ENCODE measurements at regions not wholly inside any gene's neighbourhood (a gene's known extent, or its start where the extent isn't known, plus 50 kb on each side); places are given as distances from the start of the nearest gene placed in this dataset.
"Not testable (repeated sequence)": the region's sequence is repeated elsewhere in the genome, so short reads cannot be mapped to it uniquely, and the experiment has no call there.

- H3K79me1 ChIP-seq (replicated peaks; ENCODE audit: low read length, poor library complexity, severe bottlenecking); H2BK5ac ChIP-seq (ENCODE audit: low read depth, low read length, poor library complexity, severe bottlenecking); H3K27ac ChIP-seq (ENCODE audit: low read length, poor library complexity, severe bottlenecking); H2BK120ac ChIP-seq (ENCODE audit: low read depth, low read length); H2BK15ac ChIP-seq (ENCODE audit: low read depth, poor library complexity, severe bottlenecking); H2AK5ac ChIP-seq (ENCODE audit: low read length, severe bottlenecking); H3K9ac ChIP-seq (ENCODE audit: low read length); H3K36me3 ChIP-seq (ENCODE audit: control insufficient read depth in 1 of 2, insufficient read depth in 2 of 2, low read depth in 1 of 2, low read length in 2 of 2); H3K4ac ChIP-seq (ENCODE audit: low read depth in 1 of 2, low read length in 2 of 2); H2AFZ ChIP-seq (ENCODE audit: low read depth, low read length); H3K4me1 ChIP-seq (ENCODE audit: control insufficient read depth, insufficient read depth, low read depth, low read length); H3K18ac ChIP-seq (ENCODE audit: low read depth in 1 of 2, low read length in 2 of 2); H3K14ac ChIP-seq (ENCODE audit: low read length in 2 of 2); H4K91ac ChIP-seq (ENCODE audit: low read length); H3K4me2 ChIP-seq (ENCODE audit: low read length, poor library complexity, severe bottlenecking); DNase-seq; H4K8ac ChIP-seq (ENCODE audit: low read length); H3K4me3 ChIP-seq (ENCODE audit: insufficient read depth in 1 of 2, low read depth in 1 of 2, low read length in 2 of 2); H3K23ac ChIP-seq (ENCODE audit: low read length in 2 of 2); H2BK12ac ChIP-seq (ENCODE audit: low read length in 2 of 2): not testable (repeated sequence)
- 97% methylated on average over 7 of the region's 7 CpGs for WGBS
- H3K27me3 ChIP-seq (ENCODE audit: control insufficient read depth in 1 of 2, insufficient read depth in 1 of 2, low read length in 2 of 2): peaks cover 18 to 50% of the 10 kb centered on the region in 2 experiments
- H3K9me3 ChIP-seq (ENCODE audit: control insufficient read depth, low read length): peaks cover 11% of the 10 kb centered on the region
Measured at GRCh38 chr1:10951298-10951697, 61.2 kb upstream of the TARDBP start.

DNA sequence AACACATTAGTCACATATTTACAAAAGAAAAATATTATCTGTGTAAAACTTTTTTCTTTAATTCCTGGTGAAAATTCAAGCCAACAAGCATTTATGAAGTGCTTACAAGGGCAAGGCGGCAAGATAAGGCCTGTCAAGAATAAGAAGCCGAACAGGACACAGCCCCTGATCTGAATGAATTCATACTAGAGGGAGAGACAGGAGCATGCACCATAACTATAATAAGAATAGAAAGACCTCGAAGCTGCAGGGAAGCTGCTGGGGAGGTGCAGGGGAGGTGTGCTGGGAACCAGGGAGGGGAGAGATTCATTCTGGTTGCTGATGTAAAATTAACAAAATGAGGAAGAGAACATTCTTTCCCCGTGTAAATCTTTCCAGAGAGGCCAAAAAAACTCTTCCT, 60.5 kb upstream of the TARDBP start:
- no peak overlapping the region for H3K27ac ChIP-seq (ENCODE audit: low read length, poor library complexity, severe bottlenecking)
- H2BK15ac ChIP-seq (ENCODE audit: low read depth, poor library complexity, severe bottlenecking): no peak overlapping the region
- H3K18ac ChIP-seq (ENCODE audit: low read depth in 1 of 2, low read length in 2 of 2): no peak overlapping the region
- no peak overlapping the region for H3K23ac ChIP-seq (ENCODE audit: low read length in 2 of 2)
- no peak overlapping the region for H2BK5ac ChIP-seq (ENCODE audit: low read depth, low read length, poor library complexity, severe bottlenecking)
- H2AK5ac ChIP-seq (ENCODE audit: low read length, severe bottlenecking): no peak overlapping the region
- H3K4me1 ChIP-seq (ENCODE audit: control insufficient read depth, insufficient read depth, low read depth, low read length): no peaks in the 10 kb centered on the region
- no peak overlapping the region for H4K8ac ChIP-seq (ENCODE audit: low read length)
- H3K79me1 ChIP-seq (replicated peaks; ENCODE audit: low read length, poor library complexity, severe bottlenecking): no peaks in the 10 kb centered on the region
- no peak overlapping the region for H3K4ac ChIP-seq (ENCODE audit: low read depth in 1 of 2, low read length in 2 of 2)
- DNase-seq: no peak
- H3K14ac ChIP-seq (ENCODE audit: low read length in 2 of 2): no peak overlapping the region
- no peak overlapping the region for H3K4me3 ChIP-seq (ENCODE audit: insufficient read depth in 1 of 2, low read depth in 1 of 2, low read length in 2 of 2)
- peaks cover 11% of the 10 kb centered on the region for H3K9me3 ChIP-seq (ENCODE audit: control insufficient read depth, low read length)
- 92% methylated on average over 3 of the region's 4 CpGs for WGBS
- H3K4me2 ChIP-seq (ENCODE audit: low read length, poor library complexity, severe bottlenecking): no peak overlapping the region
- no peaks in the 10 kb centered on the region for H3K36me3 ChIP-seq (ENCODE audit: control insufficient read depth in 1 of 2, insufficient read depth in 2 of 2, low read depth in 1 of 2, low read length in 2 of 2)
- H3K9ac ChIP-seq (ENCODE audit: low read length): no peak overlapping the region
- H2AFZ ChIP-seq (ENCODE audit: low read depth, low read length): no peak overlapping the region
- H2BK12ac ChIP-seq (ENCODE audit: low read length in 2 of 2): no peak overlapping the region
- no peak overlapping the region for H2BK120ac ChIP-seq (ENCODE audit: low read depth, low read length)
- H4K91ac ChIP-seq (ENCODE audit: low read length): no peak overlapping the region
- H3K27me3 ChIP-seq (ENCODE audit: control insufficient read depth in 1 of 2, insufficient read depth in 1 of 2, low read length in 2 of 2): peaks cover 21 to 47% of the 10 kb centered on the region in 2 experiments

- Histone ChIP-seq H2BK15ac (ENCODE audit: low read depth, poor library complexity, severe bottlenecking) (no peak overlapping the region), H3K23ac (ENCODE audit: low read length in 2 of 2) (no peak overlapping the region), H3K9ac (ENCODE audit: low read length) (no peak overlapping the region), H3K79me1 (replicated peaks; ENCODE audit: low read length, poor library complexity, severe bottlenecking) (no peaks in the 10 kb centered on the region), H3K4ac (ENCODE audit: low read depth in 1 of 2, low read length in 2 of 2) (no peak overlapping the region), H2BK12ac (ENCODE audit: low read length in 2 of 2) (no peak overlapping the region), H3K9me3 (ENCODE audit: control insufficient read depth, low read length) (peaks cover 11% of the 10 kb centered on the region), H3K27me3 (ENCODE audit: control insufficient read depth in 1 of 2, insufficient read depth in 1 of 2, low read length in 2 of 2) (peaks cover 23 to 38% of the 10 kb centered on the region in 2 experiments), H3K36me3 (ENCODE audit: control insufficient read depth in 1 of 2, insufficient read depth in 2 of 2, low read depth in 1 of 2, low read length in 2 of 2) (no peaks in the 10 kb centered on the region), H4K8ac (ENCODE audit: low read length) (no peak overlapping the region), H4K91ac (ENCODE audit: low read length) (no peak overlapping the region), H3K27ac (ENCODE audit: low read length, poor library complexity, severe bottlenecking) (no peak overlapping the region), H3K4me1 (ENCODE audit: control insufficient read depth, insufficient read depth, low read depth, low read length) (no peaks in the 10 kb centered on the region), H2AK5ac (ENCODE audit: low read length, severe bottlenecking) (no peak overlapping the region), H3K18ac (ENCODE audit: low read depth in 1 of 2, low read length in 2 of 2) (no peak overlapping the region), H3K14ac (ENCODE audit: low read length in 2 of 2) (no peak overlapping the region), H2AFZ (ENCODE audit: low read depth, low read length) (no peak overlapping the region), H2BK120ac (ENCODE audit: low read depth, low read length) (no peak overlapping the region), H3K4me3 (ENCODE audit: insufficient read depth in 1 of 2, low read depth in 1 of 2, low read length in 2 of 2) (no peak overlapping the region), H2BK5ac (ENCODE audit: low read depth, low read length, poor library complexity, severe bottlenecking) (no peak overlapping the region), H3K4me2 (ENCODE audit: low read length, poor library complexity, severe bottlenecking) (no peak overlapping the region)
- WGBS: 89% methylated on average over 10 of the region's 12 CpGs
- no peak for DNase-seq
Measured at GRCh38 chr1:10953505-10954193, 58.8 kb upstream of the TARDBP start.

DNA sequence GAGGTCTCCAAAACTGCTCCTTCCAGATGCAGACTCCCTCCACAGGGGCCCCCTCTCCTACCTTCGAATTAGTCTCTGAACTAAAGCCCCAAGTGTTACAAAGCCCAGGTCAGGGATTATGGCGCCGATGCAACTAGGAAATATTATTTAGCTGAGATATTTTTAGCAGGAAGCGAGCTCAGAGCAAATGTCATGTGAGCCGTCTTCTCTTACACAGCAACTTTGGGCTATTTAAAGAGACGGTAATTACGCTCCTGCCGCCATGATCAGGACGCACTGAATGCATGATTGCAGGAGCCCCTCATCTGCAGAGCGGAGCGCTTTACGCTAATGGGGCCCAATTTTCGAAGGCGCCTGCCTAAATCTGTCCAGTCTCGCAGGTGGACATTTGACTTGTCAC, 55.3 kb upstream of the TARDBP start:
- Histone ChIP-seq H3K9me3 (ENCODE audit: control insufficient read depth, low read length) (peaks cover 11% of the 10 kb centered on the region), H2AFZ (ENCODE audit: low read depth, low read length) (no peak overlapping the region), H3K79me1 (replicated peaks; ENCODE audit: low read length, poor library complexity, severe bottlenecking) (no peaks in the 10 kb centered on the region), H3K23ac (ENCODE audit: low read length in 2 of 2) (no peak overlapping the region), H4K91ac (ENCODE audit: low read length) (no peak overlapping the region), H3K4me2 (ENCODE audit: low read length, poor library complexity, severe bottlenecking) (no peak overlapping the region), H3K27ac (ENCODE audit: low read length, poor library complexity, severe bottlenecking) (no peak overlapping the region), H3K4ac (ENCODE audit: low read depth in 1 of 2, low read length in 2 of 2) (no peak overlapping the region), H2AK5ac (ENCODE audit: low read length, severe bottlenecking) (no peak overlapping the region), H3K36me3 (ENCODE audit: control insufficient read depth in 1 of 2, insufficient read depth in 2 of 2, low read depth in 1 of 2, low read length in 2 of 2) (no peaks in the 10 kb centered on the region), H2BK15ac (ENCODE audit: low read depth, poor library complexity, severe bottlenecking) (no peak overlapping the region), H3K4me1 (ENCODE audit: control insufficient read depth, insufficient read depth, low read depth, low read length) (peaks cover 2% of the 10 kb centered on the region), H3K14ac (ENCODE audit: low read length in 2 of 2) (no peak overlapping the region), H2BK120ac (ENCODE audit: low read depth, low read length) (no peak overlapping the region), H3K9ac (ENCODE audit: low read length) (no peak overlapping the region), H4K8ac (ENCODE audit: low read length) (no peak overlapping the region), H2BK5ac (ENCODE audit: low read depth, low read length, poor library complexity, severe bottlenecking) (no peak overlapping the region), H3K4me3 (ENCODE audit: insufficient read depth in 1 of 2, low read depth in 1 of 2, low read length in 2 of 2) (no peak overlapping the region), H2BK12ac (ENCODE audit: low read length in 2 of 2) (no peak overlapping the region), H3K27me3 (ENCODE audit: control insufficient read depth in 1 of 2, insufficient read depth in 1 of 2, low read length in 2 of 2) (peaks cover 33 to 47% of the 10 kb centered on the region in 2 experiments), H3K18ac (ENCODE audit: low read depth in 1 of 2, low read length in 2 of 2) (no peak overlapping the region)
- WGBS: 84% methylated on average over 15 of the region's 15 CpGs
- DNase-seq: no peak
